ENCODE measurements at regions not wholly inside any gene's neighbourhood (a gene's known extent, or its start where the extent isn't known, plus 50 kb on each side); places are given as distances from the start of the nearest gene placed in this dataset.

GRCh38 chr5:26737348-26738265, 300.8 kb downstream of the CDH9 start:
- no peak for TF ChIP-seq SUZ12 (IDR thresholded peaks at IDR 0.05; ENCODE audit: extremely low read depth, insufficient read depth, insufficient read length)
- no peak for TF ChIP-seq ZNF274 (IDR thresholded peaks at IDR 0.05; ENCODE audit: low read depth, low read length)
- no peak for TF ChIP-seq YY1 (IDR thresholded peaks at IDR 0.05; ENCODE audit: insufficient read depth, insufficient read length)
- H3K4me1 ChIP-seq (ENCODE audit: insufficient read depth, insufficient read length) = no peaks in the 10 kb centered on the region
- no peak overlapping the region for H3K4me3 ChIP-seq (ENCODE audit: insufficient read length, low read depth)
- H3K36me3 ChIP-seq (ENCODE audit: insufficient read depth, insufficient read length, low read length) = no peaks in the 10 kb centered on the region
- no peaks in the 10 kb centered on the region for H3K27me3 ChIP-seq (ENCODE audit: insufficient read depth, insufficient read length)
- no peak overlapping the region for H3K9ac ChIP-seq (ENCODE audit: insufficient read length, low read depth)
- no peaks in the 10 kb centered on the region for H3K9me3 ChIP-seq (ENCODE audit: insufficient read depth, low read length)
- no peak for DNase-seq (ENCODE audit: low read depth, low spot score)

GRCh38 chr5:26727916-26728315, 310.5 kb downstream of the CDH9 start:
- no peak overlapping the region for H3K9ac ChIP-seq (ENCODE audit: insufficient read length, low read depth)
- H3K9me3 ChIP-seq (ENCODE audit: insufficient read depth, low read length) = no peaks in the 10 kb centered on the region
- H3K27me3 ChIP-seq (ENCODE audit: insufficient read depth, insufficient read length) = no peaks in the 10 kb centered on the region
- H3K36me3 ChIP-seq (ENCODE audit: insufficient read depth, insufficient read length, low read length) = no peaks in the 10 kb centered on the region
- no peak overlapping the region for H3K4me3 ChIP-seq (ENCODE audit: insufficient read length, low read depth)
- DNase-seq (ENCODE audit: low read depth, low spot score) = peak; percentile 13
- TF ChIP-seq ZNF274 (IDR thresholded peaks at IDR 0.05; ENCODE audit: low read depth, low read length) = no peak
- TF ChIP-seq SUZ12 (IDR thresholded peaks at IDR 0.05; ENCODE audit: extremely low read depth, insufficient read depth, insufficient read length) = no peak
- no peak for TF ChIP-seq YY1 (IDR thresholded peaks at IDR 0.05; ENCODE audit: insufficient read depth, insufficient read length)
- H3K4me1 ChIP-seq (ENCODE audit: insufficient read depth, insufficient read length) = no peaks in the 10 kb centered on the region

- DNase-seq (ENCODE audit: low read depth, low spot score) = no peak
- no peaks in the 10 kb centered on the region for H3K9me3 ChIP-seq (ENCODE audit: insufficient read depth, low read length)
- H3K36me3 ChIP-seq (ENCODE audit: insufficient read depth, insufficient read length, low read length) = no peaks in the 10 kb centered on the region
- H3K4me3 ChIP-seq (ENCODE audit: insufficient read length, low read depth) = no peak overlapping the region
- H3K4me1 ChIP-seq (ENCODE audit: insufficient read depth, insufficient read length) = no peaks in the 10 kb centered on the region
- TF ChIP-seq SUZ12 (IDR thresholded peaks at IDR 0.05; ENCODE audit: extremely low read depth, insufficient read depth, insufficient read length) (no peak), YY1 (IDR thresholded peaks at IDR 0.05; ENCODE audit: insufficient read depth, insufficient read length) (no peak), ZNF274 (IDR thresholded peaks at IDR 0.05; ENCODE audit: low read depth, low read length) (no peak)
- no peak overlapping the region for H3K9ac ChIP-seq (ENCODE audit: insufficient read length, low read depth)
- no peaks in the 10 kb centered on the region for H3K27me3 ChIP-seq (ENCODE audit: insufficient read depth, insufficient read length)
Observed at GRCh38 chr5:26719803-26720202, 318.6 kb downstream of the CDH9 start.

GRCh38 chr5:26700759-26701384, 337.5 kb downstream of the CDH9 start:
- Histone ChIP-seq H3K9ac (ENCODE audit: insufficient read length, low read depth) (no peak overlapping the region), H3K36me3 (ENCODE audit: insufficient read depth, insufficient read length, low read length) (no peaks in the 10 kb centered on the region), H3K4me1 (ENCODE audit: insufficient read depth, insufficient read length) (no peaks in the 10 kb centered on the region), H3K27me3 (ENCODE audit: insufficient read depth, insufficient read length) (no peaks in the 10 kb centered on the region), H3K9me3 (ENCODE audit: insufficient read depth, low read length) (no peaks in the 10 kb centered on the region), H3K4me3 (ENCODE audit: insufficient read length, low read depth) (no peak overlapping the region)
- TF ChIP-seq YY1 (IDR thresholded peaks at IDR 0.05; ENCODE audit: insufficient read depth, insufficient read length) (no peak), SUZ12 (IDR thresholded peaks at IDR 0.05; ENCODE audit: extremely low read depth, insufficient read depth, insufficient read length) (no peak), ZNF274 (IDR thresholded peaks at IDR 0.05; ENCODE audit: low read depth, low read length) (no peak)
- DNase-seq (ENCODE audit: low read depth, low spot score) = peak; percentile 5

GRCh38 chr5:26692952-26693351, 345.4 kb downstream of the CDH9 start:
- no peak for DNase-seq (ENCODE audit: low read depth, low spot score)
- Histone ChIP-seq H3K9ac (ENCODE audit: insufficient read length, low read depth) (no peak overlapping the region), H3K4me3 (ENCODE audit: insufficient read length, low read depth) (no peak overlapping the region), H3K9me3 (ENCODE audit: insufficient read depth, low read length) (no peaks in the 10 kb centered on the region), H3K4me1 (ENCODE audit: insufficient read depth, insufficient read length) (no peaks in the 10 kb centered on the region), H3K36me3 (ENCODE audit: insufficient read depth, insufficient read length, low read length) (no peaks in the 10 kb centered on the region), H3K27me3 (ENCODE audit: insufficient read depth, insufficient read length) (no peaks in the 10 kb centered on the region)
- TF ChIP-seq ZNF274 (IDR thresholded peaks at IDR 0.05; ENCODE audit: low read depth, low read length) (no peak), SUZ12 (IDR thresholded peaks at IDR 0.05; ENCODE audit: extremely low read depth, insufficient read depth, insufficient read length) (no peak), YY1 (IDR thresholded peaks at IDR 0.05; ENCODE audit: insufficient read depth, insufficient read length) (no peak)

- Histone ChIP-seq H3K27me3 (ENCODE audit: insufficient read depth, insufficient read length) (no peaks in the 10 kb centered on the region), H3K4me1 (ENCODE audit: insufficient read depth, insufficient read length) (no peaks in the 10 kb centered on the region), H3K4me3 (ENCODE audit: insufficient read length, low read depth) (no peak overlapping the region), H3K9me3 (ENCODE audit: insufficient read depth, low read length) (no peaks in the 10 kb centered on the region), H3K36me3 (ENCODE audit: insufficient read depth, insufficient read length, low read length) (no peaks in the 10 kb centered on the region), H3K9ac (ENCODE audit: insufficient read length, low read depth) (no peak overlapping the region)
- TF ChIP-seq SUZ12 (IDR thresholded peaks at IDR 0.05; ENCODE audit: extremely low read depth, insufficient read depth, insufficient read length) (no peak), YY1 (IDR thresholded peaks at IDR 0.05; ENCODE audit: insufficient read depth, insufficient read length) (no peak), ZNF274 (IDR thresholded peaks at IDR 0.05; ENCODE audit: low read depth, low read length) (no peak)
- no peak for DNase-seq (ENCODE audit: low read depth, low spot score)
Observed at GRCh38 chr5:26691486-26691885, 346.9 kb downstream of the CDH9 start.

- DNase-seq (ENCODE audit: low read depth, low spot score) = no peak
- H3K4me1 ChIP-seq (ENCODE audit: insufficient read depth, insufficient read length) = no peaks in the 10 kb centered on the region
- H3K27me3 ChIP-seq (ENCODE audit: insufficient read depth, insufficient read length) = no peaks in the 10 kb centered on the region
- H3K9ac ChIP-seq (ENCODE audit: insufficient read length, low read depth) = no peak overlapping the region
- H3K36me3 ChIP-seq (ENCODE audit: insufficient read depth, insufficient read length, low read length) = no peaks in the 10 kb centered on the region
- no peaks in the 10 kb centered on the region for H3K9me3 ChIP-seq (ENCODE audit: insufficient read depth, low read length)
- no peak overlapping the region for H3K4me3 ChIP-seq (ENCODE audit: insufficient read length, low read depth)
- no peak for TF ChIP-seq YY1 (IDR thresholded peaks at IDR 0.05; ENCODE audit: insufficient read depth, insufficient read length)
Observed at GRCh38 chr5:26690511-26690910, 347.9 kb downstream of the CDH9 start.

Measured in NT2/D1 (cell line).